Neutrophil (primary cell): ENCODE measurements at regions not wholly inside any gene's neighbourhood (a gene's known extent, or its start where the extent isn't known, plus 50 kb on each side); places are given as distances from the start of the nearest gene placed in this dataset.

Experiments used
- H3K27ac ChIP-seq: fragments of 200-600 bp; sonication (generic); 2 replicates; pipeline ENCODE4 v1.5.1; 2016; ENCODE audit warnings: mild to moderate bottlenecking, moderate library complexity
- H3K27me3 ChIP-seq: fragments of 200-600 bp; sonication (generic); 2 replicates; pipeline ENCODE4 v1.6.0; 2016; ENCODE audit warnings: mild to moderate bottlenecking
- H3K36me3 ChIP-seq: fragments of 200-600 bp; sonication (generic); 2 replicates; pipeline ENCODE4 v1.5.1; 2017
- H3K4me1 ChIP-seq, 2 experiments: fragments of 200-600 bp in 1 of 2; sonication (generic) in 1 of 2; 1 replicate in 1 of 2; 2 replicates in 1 of 2; pipeline versions ENCODE4 v1.5.1 to v1.6.1; 2013 to 2016; ENCODE audit warnings: low read depth in 1 of 2, low read length in 1 of 2, mild to moderate bottlenecking in 1 of 2, moderate library complexity in 1 of 2; ENCODE audit not compliant: control insufficient read depth in 1 of 2, insufficient read depth in 1 of 2
- H3K4me3 ChIP-seq, 2 experiments: fragments of 200-600 bp in 1 of 2; sonication (generic) in 1 of 2; 1 replicate in 1 of 2; 2 replicates in 1 of 2; pipeline ENCODE4 v1.5.1; 2013 to 2016; ENCODE audit warnings: low read depth in 1 of 2, low read length in 1 of 2, mild to moderate bottlenecking in 1 of 2, moderate library complexity in 1 of 2
- H3K9me3 ChIP-seq: fragments of 200-600 bp; sonication (generic); 2 replicates; pipeline ENCODE4 v1.5.1; 2016
- TF ChIP-seq, protein P1 (sequence below): fragments of 200-600 bp; sonication (generic); IDR thresholded peaks from 2 replicates; pipeline ENCODE4 v1.5.1; 2016; ENCODE audit warnings: antibody characterized with exemption

DNA sequence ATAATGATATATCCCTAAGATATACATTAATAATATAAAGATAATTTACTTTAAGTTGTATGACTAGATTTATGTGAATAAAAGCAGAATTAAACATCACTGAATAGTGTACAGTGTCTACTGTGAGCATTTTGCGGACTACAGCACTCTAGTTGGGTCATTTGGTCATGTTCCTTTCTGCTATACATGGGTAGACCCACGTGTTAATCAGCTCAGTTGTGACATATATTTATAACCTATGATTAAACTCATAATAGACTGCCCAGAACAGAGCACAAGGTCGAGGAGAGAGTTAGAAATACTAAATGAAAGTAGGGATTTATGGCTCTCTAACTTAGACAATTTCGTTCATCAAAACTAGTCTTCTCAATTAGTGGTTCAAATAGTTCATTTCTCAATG is 852.7 kb downstream of the EPHA7 start:
- Histone ChIP-seq H3K27me3 (no peaks in the 10 kb centered on the region), H3K36me3 (no peaks in the 10 kb centered on the region), H3K4me1 (no peaks in the 10 kb centered on the region), H3K27ac (no peak overlapping the region), H3K4me3 (no peak overlapping the region), H3K9me3 (no peaks in the 10 kb centered on the region)
- TF ChIP-seq, protein P1, sequence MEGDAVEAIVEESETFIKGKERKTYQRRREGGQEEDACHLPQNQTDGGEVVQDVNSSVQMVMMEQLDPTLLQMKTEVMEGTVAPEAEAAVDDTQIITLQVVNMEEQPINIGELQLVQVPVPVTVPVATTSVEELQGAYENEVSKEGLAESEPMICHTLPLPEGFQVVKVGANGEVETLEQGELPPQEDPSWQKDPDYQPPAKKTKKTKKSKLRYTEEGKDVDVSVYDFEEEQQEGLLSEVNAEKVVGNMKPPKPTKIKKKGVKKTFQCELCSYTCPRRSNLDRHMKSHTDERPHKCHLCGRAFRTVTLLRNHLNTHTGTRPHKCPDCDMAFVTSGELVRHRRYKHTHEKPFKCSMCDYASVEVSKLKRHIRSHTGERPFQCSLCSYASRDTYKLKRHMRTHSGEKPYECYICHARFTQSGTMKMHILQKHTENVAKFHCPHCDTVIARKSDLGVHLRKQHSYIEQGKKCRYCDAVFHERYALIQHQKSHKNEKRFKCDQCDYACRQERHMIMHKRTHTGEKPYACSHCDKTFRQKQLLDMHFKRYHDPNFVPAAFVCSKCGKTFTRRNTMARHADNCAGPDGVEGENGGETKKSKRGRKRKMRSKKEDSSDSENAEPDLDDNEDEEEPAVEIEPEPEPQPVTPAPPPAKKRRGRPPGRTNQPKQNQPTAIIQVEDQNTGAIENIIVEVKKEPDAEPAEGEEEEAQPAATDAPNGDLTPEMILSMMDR, result no peak

DNA sequence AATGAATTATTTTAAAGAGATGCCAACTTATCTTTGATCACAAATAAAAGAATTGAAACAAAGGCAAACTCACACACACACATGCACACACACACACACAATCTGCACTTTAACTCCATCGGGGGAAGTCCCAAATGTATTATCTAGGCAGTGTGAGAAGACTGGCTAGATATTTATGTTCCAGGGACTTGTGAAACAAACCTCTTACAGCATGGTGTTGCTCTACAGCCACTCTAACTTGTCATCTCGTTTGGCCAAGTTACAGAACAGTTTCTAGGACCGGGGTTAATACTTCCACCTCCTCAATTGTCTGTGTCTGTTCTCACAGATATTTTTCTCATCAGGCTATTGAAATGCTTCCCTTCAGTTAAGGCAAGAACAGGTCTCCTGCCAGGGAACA is 855.0 kb downstream of the EPHA7 start:
- Histone ChIP-seq H3K4me1 (peaks cover 0 to 2% of the 10 kb centered on the region in 2 experiments), H3K27ac (no peak overlapping the region), H3K9me3 (no peaks in the 10 kb centered on the region), H3K4me3 (no peak overlapping the region), H3K27me3 (no peaks in the 10 kb centered on the region), H3K36me3 (no peaks in the 10 kb centered on the region)
- TF ChIP-seq, protein P1, result no peak

DNA sequence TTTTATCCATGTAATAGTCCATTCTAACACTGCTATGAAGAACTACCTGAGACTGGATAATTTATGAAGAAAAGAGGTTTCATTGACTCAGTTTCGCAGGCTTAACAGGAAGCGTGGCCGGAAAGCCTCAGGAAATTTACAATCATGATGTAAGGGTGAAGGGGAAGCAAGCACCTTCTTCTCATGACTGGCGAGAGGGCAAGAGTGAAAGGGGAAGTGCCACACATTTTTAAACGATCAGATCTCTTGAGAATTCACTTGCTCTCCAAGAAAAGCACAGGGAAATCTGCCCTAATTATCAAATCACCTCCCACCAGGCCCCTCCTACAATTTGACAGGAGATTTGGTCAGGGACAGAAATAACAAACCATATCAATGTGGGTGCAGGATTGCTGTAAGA is 859.7 kb downstream of the EPHA7 start:
- Histone ChIP-seq H3K27ac (no peak overlapping the region), H3K4me1 (peaks cover 0 to 7% of the 10 kb centered on the region in 2 experiments), H3K36me3 (no peaks in the 10 kb centered on the region), H3K4me3 (no peak overlapping the region), H3K9me3 (no peaks in the 10 kb centered on the region), H3K27me3 (no peaks in the 10 kb centered on the region)
- TF ChIP-seq, protein P1, result no peak

DNA sequence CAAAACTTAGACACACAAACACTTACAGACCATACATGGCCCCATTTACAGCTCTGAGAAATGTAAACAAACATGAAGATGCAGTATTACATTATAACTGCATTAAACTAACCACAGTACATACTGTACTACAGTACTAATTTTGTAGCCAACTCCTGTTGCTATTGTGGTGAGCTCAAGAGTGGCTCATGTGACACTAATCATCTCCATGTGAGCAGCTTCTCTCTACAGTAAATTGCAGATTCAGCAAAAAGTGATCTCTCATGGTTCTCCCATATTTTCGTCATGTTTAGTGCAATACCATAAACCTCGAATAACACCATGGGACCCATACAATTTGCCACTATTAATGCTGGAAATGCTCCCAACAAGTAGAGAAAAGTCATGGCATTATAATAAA is 860.4 kb downstream of the EPHA7 start:
- TF ChIP-seq, protein P1, result no peak
- Histone ChIP-seq H3K9me3 (no peaks in the 10 kb centered on the region), H3K27ac (no peak overlapping the region), H3K27me3 (no peaks in the 10 kb centered on the region), H3K4me3 (no peak overlapping the region), H3K4me1 (peaks cover 0 to 7% of the 10 kb centered on the region in 2 experiments), H3K36me3 (no peaks in the 10 kb centered on the region)

DNA sequence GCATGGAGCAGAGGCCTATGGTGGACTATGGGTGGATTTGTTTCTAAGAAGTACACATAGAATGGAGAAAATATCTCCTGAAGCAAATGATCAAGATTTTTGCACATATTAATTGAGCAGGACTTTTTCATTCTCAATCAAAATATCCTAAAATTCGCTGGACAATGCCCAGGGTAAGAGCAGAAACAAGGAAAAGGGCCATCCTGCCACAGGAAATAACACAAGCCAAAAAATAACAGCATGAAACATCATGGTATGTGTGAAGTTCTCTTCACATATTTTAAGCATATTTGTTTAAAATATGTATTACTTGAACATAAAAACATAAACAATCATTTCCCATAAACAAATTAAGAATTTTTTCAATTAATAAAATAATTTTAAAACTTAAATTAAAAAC is 868.9 kb downstream of the EPHA7 start:
- Histone ChIP-seq H3K9me3 (no peaks in the 10 kb centered on the region), H3K4me1 (no peaks in the 10 kb centered on the region), H3K27me3 (no peaks in the 10 kb centered on the region), H3K27ac (no peak overlapping the region), H3K4me3 (no peak overlapping the region), H3K36me3 (no peaks in the 10 kb centered on the region)
- TF ChIP-seq, protein P1, result no peak

DNA sequence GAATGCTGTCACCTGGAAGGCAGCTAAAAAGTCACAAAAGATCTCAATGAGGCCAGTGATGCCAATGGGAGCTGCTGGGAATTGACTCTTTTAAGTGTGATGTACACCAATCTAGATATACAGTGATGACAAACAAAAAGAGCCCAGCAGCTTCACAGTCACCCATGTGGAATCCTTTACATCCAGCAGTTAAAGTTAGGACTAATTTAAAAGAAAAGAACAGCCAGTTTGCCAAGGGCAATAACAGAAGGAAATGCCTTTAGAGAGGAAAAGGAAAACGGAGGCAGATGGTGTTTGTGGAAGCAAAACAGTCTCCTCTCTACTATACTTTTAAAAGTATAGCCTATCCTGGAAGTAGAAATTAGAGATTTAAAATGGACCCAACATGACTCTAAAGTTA is 873.5 kb downstream of the EPHA7 start:
- no peaks in the 10 kb centered on the region for H3K27me3 ChIP-seq
- H3K27ac ChIP-seq, result no peak overlapping the region
- no peaks in the 10 kb centered on the region for H3K9me3 ChIP-seq
- TF ChIP-seq, protein P1, result no peak
- H3K4me3 ChIP-seq, result no peak overlapping the region
- no peaks in the 10 kb centered on the region for H3K4me1 ChIP-seq
- no peaks in the 10 kb centered on the region for H3K36me3 ChIP-seq
